ENCODE measurements at regions not wholly inside any gene's neighbourhood (a gene's known extent, or its start where the extent isn't known, plus 50 kb on each side); places are given as distances from the start of the nearest gene placed in this dataset.

DNA sequence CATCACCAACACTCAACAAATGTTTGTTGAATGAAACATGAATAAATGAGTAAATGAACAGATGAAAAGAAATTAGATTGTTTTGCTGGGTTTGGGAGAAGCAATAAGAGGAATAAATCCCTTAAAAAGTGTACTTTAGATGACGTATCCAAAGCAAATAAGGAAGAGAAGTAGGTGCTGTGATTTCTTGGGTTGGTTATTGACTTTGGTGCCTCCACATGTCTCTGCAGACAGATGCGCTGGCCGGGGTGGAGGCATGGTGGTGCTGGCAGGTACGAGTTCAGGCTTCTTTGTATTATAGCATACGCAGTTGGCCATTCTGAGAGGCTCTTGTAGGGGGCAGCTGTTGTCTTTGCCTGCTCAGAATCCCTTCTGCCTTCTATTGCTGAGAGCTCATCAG is 178.9 kb downstream of the POLR2M start:
- H3K27ac ChIP-seq (ENCODE audit: low read depth in 2 of 2, low read length in 1 of 2): no peak overlapping the region
- no peaks in the 10 kb centered on the region for H3K79me2 ChIP-seq (ENCODE audit: insufficient read depth)
- no peaks in the 10 kb centered on the region for H3K36me3 ChIP-seq (replicated peaks in 1 of 2; ENCODE audit: control insufficient read depth in 1 of 2, insufficient read depth in 2 of 2, low read length in 1 of 2)
- TF ChIP-seq MEF2A (IDR thresholded peaks at IDR 0.05; ENCODE audit: borderline replicate concordance, low read depth): no peak
- TF ChIP-seq POLR2AphosphoS5 (IDR thresholded peaks at IDR 0.05; ENCODE audit: low read depth, low read length): no peak
- no peak for TF ChIP-seq CHD2 (IDR thresholded peaks at IDR 0.05; ENCODE audit: low read length, partially characterized antibody)
- TF ChIP-seq SIN3A (IDR thresholded peaks at IDR 0.05; ENCODE audit: borderline replicate concordance, low read depth, low read length): no peak
- TF ChIP-seq EZH2phosphoT487 (IDR thresholded peaks at IDR 0.05; ENCODE audit: borderline replicate concordance, low read depth): no peak
- TF ChIP-seq ELF1 (IDR thresholded peaks at IDR 0.05): no peak
- TF ChIP-seq EP300 (IDR thresholded peaks at IDR 0.05; ENCODE audit: borderline replicate concordance in 1 of 2, low read depth in 1 of 2, low read length in 1 of 2): no peak
- TF ChIP-seq NFIC (IDR thresholded peaks at IDR 0.05; ENCODE audit: borderline replicate concordance): no peak
- TF ChIP-seq, protein P1, sequence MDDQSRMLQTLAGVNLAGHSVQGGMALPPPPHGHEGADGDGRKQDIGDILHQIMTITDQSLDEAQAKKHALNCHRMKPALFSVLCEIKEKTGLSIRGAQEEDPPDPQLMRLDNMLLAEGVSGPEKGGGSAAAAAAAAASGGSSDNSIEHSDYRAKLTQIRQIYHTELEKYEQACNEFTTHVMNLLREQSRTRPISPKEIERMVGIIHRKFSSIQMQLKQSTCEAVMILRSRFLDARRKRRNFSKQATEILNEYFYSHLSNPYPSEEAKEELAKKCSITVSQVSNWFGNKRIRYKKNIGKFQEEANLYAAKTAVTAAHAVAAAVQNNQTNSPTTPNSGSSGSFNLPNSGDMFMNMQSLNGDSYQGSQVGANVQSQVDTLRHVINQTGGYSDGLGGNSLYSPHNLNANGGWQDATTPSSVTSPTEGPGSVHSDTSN (IDR thresholded peaks at IDR 0.05): no peak
- TF ChIP-seq, protein P2, sequence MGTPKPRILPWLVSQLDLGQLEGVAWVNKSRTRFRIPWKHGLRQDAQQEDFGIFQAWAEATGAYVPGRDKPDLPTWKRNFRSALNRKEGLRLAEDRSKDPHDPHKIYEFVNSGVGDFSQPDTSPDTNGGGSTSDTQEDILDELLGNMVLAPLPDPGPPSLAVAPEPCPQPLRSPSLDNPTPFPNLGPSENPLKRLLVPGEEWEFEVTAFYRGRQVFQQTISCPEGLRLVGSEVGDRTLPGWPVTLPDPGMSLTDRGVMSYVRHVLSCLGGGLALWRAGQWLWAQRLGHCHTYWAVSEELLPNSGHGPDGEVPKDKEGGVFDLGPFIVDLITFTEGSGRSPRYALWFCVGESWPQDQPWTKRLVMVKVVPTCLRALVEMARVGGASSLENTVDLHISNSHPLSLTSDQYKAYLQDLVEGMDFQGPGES (IDR thresholded peaks at IDR 0.05; ENCODE audit: low read depth, low read length): no peak
- TF ChIP-seq GATA2 (CRISPR knock-in tag; IDR thresholded peaks at IDR 0.05): no peak
- no peak for TF ChIP-seq FOSL2 (IDR thresholded peaks at IDR 0.05; ENCODE audit: borderline replicate concordance, low read depth)
- TF ChIP-seq JUND (IDR thresholded peaks at IDR 0.05): no peak
- no peak for TF ChIP-seq MXI1 (IDR thresholded peaks at IDR 0.05; ENCODE audit: low read depth, low read length)
- no peak for TF ChIP-seq SMC3 (IDR thresholded peaks at IDR 0.05; ENCODE audit: low read depth, low read length)
- no peak for TF ChIP-seq USF1 (IDR thresholded peaks at IDR 0.05; ENCODE audit: borderline replicate concordance, low read depth)
- no peak for TF ChIP-seq REST (IDR thresholded peaks at IDR 0.05; ENCODE audit: low read depth, low read length)
- TF ChIP-seq YY1 (IDR thresholded peaks at IDR 0.05; ENCODE audit: low read depth): no peak
- TF ChIP-seq CTCF (IDR thresholded peaks at IDR 0.05): no peak
- WGBS (ENCODE audit: low lambda C conversion rate): 57% methylated on average over 5 of the region's 5 CpGs
- no peak overlapping the region for H3K4me2 ChIP-seq
- CTCF ChIA-PET: interaction anchor here (0.9 to 1.8 kb wide), 2 partner anchors 25 to 185 kb away, joined by 4 to 10 read pairs; no protein-coding TSS in a partner anchor
- no peaks in the 10 kb centered on the region for H3K4me1 ChIP-seq (ENCODE audit: control insufficient read depth in 1 of 2, insufficient read depth in 2 of 2, low read depth in 1 of 2, low read length in 1 of 2)
- no peaks in the 10 kb centered on the region for H3K27me3 ChIP-seq (ENCODE audit: insufficient read depth)
- H3F3A ChIP-seq (replicated peaks; ENCODE audit: insufficient read depth): no peaks in the 10 kb centered on the region
- H3K4me3 ChIP-seq (ENCODE audit: low read depth in 2 of 2, low read length in 1 of 2): no peak overlapping the region
- H3K9me2 ChIP-seq: no peaks in the 10 kb centered on the region
- DNase-seq: no peak
- POLR2A ChIA-PET: no interaction called here
- no peaks in the 10 kb centered on the region for H3K9me3 ChIP-seq
- H4K20me1 ChIP-seq (ENCODE audit: insufficient read depth): no peaks in the 10 kb centered on the region
- H2AFZ ChIP-seq (ENCODE audit: low read depth): no peak overlapping the region
- no peak overlapping the region for H3K9ac ChIP-seq

Measured in SK-N-SH (cell line).